ENCODE measurements at regions not wholly inside any gene's neighbourhood (a gene's known extent, or its start where the extent isn't known, plus 50 kb on each side); places are given as distances from the start of the nearest gene placed in this dataset.

DNA sequence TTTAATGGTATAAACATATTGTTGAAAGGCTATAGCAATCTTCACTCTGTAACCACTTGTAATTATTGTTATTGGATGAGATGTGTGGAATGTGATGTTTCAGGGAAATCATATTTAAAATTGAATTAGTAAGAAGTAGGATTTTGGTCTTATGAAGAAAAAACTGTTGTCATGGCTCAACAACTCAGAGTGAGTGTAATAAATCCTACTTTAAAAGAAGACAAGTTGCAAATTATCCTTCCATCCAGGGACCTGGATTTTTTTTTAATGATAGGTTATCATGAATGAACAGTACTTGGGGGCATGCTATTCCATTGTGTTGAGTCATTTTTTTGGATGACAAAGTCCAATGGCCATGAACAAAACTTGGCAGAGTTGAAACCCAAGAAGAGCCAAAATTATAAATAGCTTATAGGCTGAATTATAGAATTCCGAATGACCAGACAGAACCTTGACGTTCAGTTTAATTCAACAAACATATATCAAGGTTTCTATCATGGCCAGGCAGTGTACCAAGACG is 625.5 kb upstream of the ZNF717 start:
- no peaks in the 10 kb centered on the region for H3K9me3 ChIP-seq (replicated peaks; ENCODE audit: insufficient read depth, low read length)
- H3K27ac ChIP-seq (ENCODE audit: low read length): no peak overlapping the region
- no peaks in the 10 kb centered on the region for H3K4me1 ChIP-seq (ENCODE audit: low read length)
- no peak overlapping the region for H3K9ac ChIP-seq (ENCODE audit: low read length)
- DNase-seq: no peak
- no peak overlapping the region for H3K4me3 ChIP-seq (ENCODE audit: low read length)
- no peaks in the 10 kb centered on the region for H3K79me2 ChIP-seq (ENCODE audit: low read length)
- no peaks in the 10 kb centered on the region for H3F3A ChIP-seq (ENCODE audit: insufficient read depth, low read length)
- H2AFZ ChIP-seq (ENCODE audit: low read length): no peak overlapping the region
- no peaks in the 10 kb centered on the region for H3K36me3 ChIP-seq (replicated peaks; ENCODE audit: insufficient read depth, low read length)
- H4K20me1 ChIP-seq (ENCODE audit: insufficient read depth, low read length): no peaks in the 10 kb centered on the region
- no peak overlapping the region for H3K4me2 ChIP-seq (ENCODE audit: low read depth, low read length)
- H3K27me3 ChIP-seq (replicated peaks; ENCODE audit: insufficient read depth, low read length): no peaks in the 10 kb centered on the region
- TF ChIP-seq, protein P1, sequence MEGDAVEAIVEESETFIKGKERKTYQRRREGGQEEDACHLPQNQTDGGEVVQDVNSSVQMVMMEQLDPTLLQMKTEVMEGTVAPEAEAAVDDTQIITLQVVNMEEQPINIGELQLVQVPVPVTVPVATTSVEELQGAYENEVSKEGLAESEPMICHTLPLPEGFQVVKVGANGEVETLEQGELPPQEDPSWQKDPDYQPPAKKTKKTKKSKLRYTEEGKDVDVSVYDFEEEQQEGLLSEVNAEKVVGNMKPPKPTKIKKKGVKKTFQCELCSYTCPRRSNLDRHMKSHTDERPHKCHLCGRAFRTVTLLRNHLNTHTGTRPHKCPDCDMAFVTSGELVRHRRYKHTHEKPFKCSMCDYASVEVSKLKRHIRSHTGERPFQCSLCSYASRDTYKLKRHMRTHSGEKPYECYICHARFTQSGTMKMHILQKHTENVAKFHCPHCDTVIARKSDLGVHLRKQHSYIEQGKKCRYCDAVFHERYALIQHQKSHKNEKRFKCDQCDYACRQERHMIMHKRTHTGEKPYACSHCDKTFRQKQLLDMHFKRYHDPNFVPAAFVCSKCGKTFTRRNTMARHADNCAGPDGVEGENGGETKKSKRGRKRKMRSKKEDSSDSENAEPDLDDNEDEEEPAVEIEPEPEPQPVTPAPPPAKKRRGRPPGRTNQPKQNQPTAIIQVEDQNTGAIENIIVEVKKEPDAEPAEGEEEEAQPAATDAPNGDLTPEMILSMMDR (IDR thresholded peaks at IDR 0.05; ENCODE audit: low read length): no peak
- TF ChIP-seq EZH2phosphoT487 (IDR thresholded peaks at IDR 0.05; ENCODE audit: low read length) (no peak), EZH2 (optimal IDR thresholded peaks at IDR 0.05; ENCODE audit: low read depth, low read length) (no peak)
- no peaks in the 10 kb centered on the region for H3K9me2 ChIP-seq (replicated peaks; ENCODE audit: insufficient read depth, low read length)

DNA sequence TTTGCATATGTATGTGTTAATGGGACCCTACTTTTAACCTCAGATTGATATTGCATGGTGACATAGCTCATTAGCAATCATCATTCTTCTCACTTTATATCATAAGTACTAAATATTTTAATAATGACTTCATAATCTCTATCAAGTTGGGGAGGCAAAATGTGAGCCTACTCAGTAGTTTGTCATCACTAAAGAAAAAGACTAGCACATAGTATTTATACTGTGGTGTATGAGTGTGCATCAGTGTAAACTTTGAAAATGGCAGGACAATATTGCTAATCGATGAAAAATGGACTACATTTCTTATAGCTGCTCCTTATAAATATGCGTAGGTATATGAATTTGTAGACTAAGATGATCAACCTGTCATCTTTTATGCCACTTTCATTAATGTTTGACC is 624.5 kb upstream of the ROBO2 start:
- Histone ChIP-seq H4K20me1 (ENCODE audit: insufficient read depth, low read length) (no peaks in the 10 kb centered on the region), H3K36me3 (replicated peaks; ENCODE audit: insufficient read depth, low read length) (no peaks in the 10 kb centered on the region), H3K79me2 (ENCODE audit: low read length) (no peaks in the 10 kb centered on the region), H3K4me3 (ENCODE audit: low read length) (no peak overlapping the region), H3F3A (ENCODE audit: insufficient read depth, low read length) (no peaks in the 10 kb centered on the region), H3K27ac (ENCODE audit: low read length) (no peak overlapping the region), H3K9ac (ENCODE audit: low read length) (no peak overlapping the region), H3K9me2 (replicated peaks; ENCODE audit: insufficient read depth, low read length) (no peaks in the 10 kb centered on the region), H3K27me3 (replicated peaks; ENCODE audit: insufficient read depth, low read length) (no peaks in the 10 kb centered on the region), H2AFZ (ENCODE audit: low read length) (no peak overlapping the region), H3K9me3 (replicated peaks; ENCODE audit: insufficient read depth, low read length) (no peaks in the 10 kb centered on the region), H3K4me1 (ENCODE audit: low read length) (no peaks in the 10 kb centered on the region), H3K4me2 (ENCODE audit: low read depth, low read length) (no peak overlapping the region)
- no peak for DNase-seq
- TF ChIP-seq, protein P1 (IDR thresholded peaks at IDR 0.05; ENCODE audit: low read length): no peak
- TF ChIP-seq EZH2 (optimal IDR thresholded peaks at IDR 0.05; ENCODE audit: low read depth, low read length): no peak
- no peak for TF ChIP-seq EZH2phosphoT487 (IDR thresholded peaks at IDR 0.05; ENCODE audit: low read length)

DNA sequence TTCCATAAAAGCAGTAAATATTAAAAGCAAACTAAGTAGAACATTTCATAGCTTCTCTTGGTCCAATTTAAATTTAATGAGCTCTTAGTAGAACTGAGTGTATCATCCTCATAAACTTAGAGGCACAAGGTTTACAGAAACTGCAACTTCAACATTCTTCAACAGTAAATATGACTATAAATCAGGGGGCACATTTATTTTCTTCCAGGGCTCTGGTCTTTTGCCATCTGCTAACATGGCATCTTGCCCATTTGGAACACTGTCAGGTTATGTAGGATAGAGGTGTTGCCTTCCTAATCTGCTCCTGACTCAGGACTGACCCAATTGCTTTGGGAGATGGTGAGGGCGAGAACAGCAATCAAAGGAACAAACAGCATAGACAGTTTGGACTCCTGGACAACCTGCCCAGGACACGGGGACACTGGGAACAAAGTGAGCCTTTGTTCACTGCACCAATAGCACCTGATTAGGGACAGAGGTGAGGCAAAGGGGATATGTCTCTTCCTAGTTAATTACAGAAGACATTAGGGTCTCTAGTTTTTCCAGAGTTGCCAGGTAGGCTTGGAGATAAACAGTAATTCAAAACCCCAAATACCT is 610.2 kb upstream of the ROBO2 start:
- no peak overlapping the region for H3K4me3 ChIP-seq (ENCODE audit: low read length)
- no peaks in the 10 kb centered on the region for H3K79me2 ChIP-seq (ENCODE audit: low read length)
- H4K20me1 ChIP-seq (ENCODE audit: insufficient read depth, low read length): no peaks in the 10 kb centered on the region
- H3K4me2 ChIP-seq (ENCODE audit: low read depth, low read length): no peak overlapping the region
- no peaks in the 10 kb centered on the region for H3K27me3 ChIP-seq (replicated peaks; ENCODE audit: insufficient read depth, low read length)
- TF ChIP-seq, protein P1 (IDR thresholded peaks at IDR 0.05; ENCODE audit: low read length): no peak
- TF ChIP-seq EZH2 (optimal IDR thresholded peaks at IDR 0.05; ENCODE audit: low read depth, low read length): no peak
- TF ChIP-seq EZH2phosphoT487 (IDR thresholded peaks at IDR 0.05; ENCODE audit: low read length): no peak
- H3K9me2 ChIP-seq (replicated peaks; ENCODE audit: insufficient read depth, low read length): no peaks in the 10 kb centered on the region
- H3F3A ChIP-seq (ENCODE audit: insufficient read depth, low read length): no peaks in the 10 kb centered on the region
- no peak overlapping the region for H2AFZ ChIP-seq (ENCODE audit: low read length)
- H3K36me3 ChIP-seq (replicated peaks; ENCODE audit: insufficient read depth, low read length): no peaks in the 10 kb centered on the region
- no peaks in the 10 kb centered on the region for H3K4me1 ChIP-seq (ENCODE audit: low read length)
- H3K9ac ChIP-seq (ENCODE audit: low read length): no peak overlapping the region
- no peak overlapping the region for H3K27ac ChIP-seq (ENCODE audit: low read length)
- no peak for DNase-seq
- no peaks in the 10 kb centered on the region for H3K9me3 ChIP-seq (replicated peaks; ENCODE audit: insufficient read depth, low read length)
